HG02678 (cell line): ENCODE measurements at regions not wholly inside any gene's neighbourhood (a gene's known extent, or its start where the extent isn't known, plus 50 kb on each side); places are given as distances from the start of the nearest gene placed in this dataset.
"Not testable (repeated sequence)": the region's sequence is repeated elsewhere in the genome, so short reads cannot be mapped to it uniquely, and the experiment has no call there.

ENCODE experiments used
- ATAC-seq: cut with Tn5 transposase; IDR thresholded peaks from one replicate; pipeline ENCODE4 v1.9.1; 2021; ENCODE audit warnings: mild to moderate bottlenecking, moderate library complexity; ENCODE audit not compliant: unreplicated experiment

DNA sequence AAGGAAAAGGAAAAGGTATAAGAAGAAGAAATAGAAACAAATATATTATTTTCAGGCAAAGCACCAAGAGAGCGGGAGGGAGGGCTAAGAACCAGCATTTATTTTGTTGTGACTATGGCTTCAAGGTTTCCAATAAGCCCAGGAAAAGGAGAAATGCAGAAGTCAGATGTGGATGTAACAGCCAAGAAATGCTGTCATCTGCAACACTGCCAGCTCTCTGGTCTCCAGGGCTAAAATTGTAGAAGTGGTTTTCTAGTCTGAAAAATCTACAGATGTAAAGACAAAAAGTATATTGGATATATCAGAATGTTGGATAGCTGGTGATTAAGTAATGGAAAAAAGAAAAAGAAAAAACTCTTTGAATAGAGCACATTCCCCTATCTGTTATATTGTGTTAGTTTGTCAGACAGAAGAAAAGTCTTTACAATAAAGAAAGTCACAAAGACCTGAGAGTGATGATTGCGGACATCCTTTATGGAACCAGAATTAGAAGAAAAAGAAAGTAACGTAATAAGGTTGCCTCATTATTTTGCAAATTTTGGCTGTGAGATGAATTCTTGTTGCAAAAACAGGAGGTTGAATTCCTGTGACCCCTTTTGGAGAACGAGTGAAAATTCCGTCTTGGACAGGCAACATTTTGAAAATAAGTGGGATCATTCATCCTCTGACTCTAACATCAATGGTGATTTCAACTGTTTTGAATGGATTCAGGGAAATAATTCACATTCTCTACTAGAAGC, 938.1 kb downstream of the TTLL7 start:
- ATAC-seq = no peak

- ATAC-seq = no peak
Measured at GRCh38 chr1:83060221-83060620, 938.7 kb downstream of the TTLL7 start.

DNA sequence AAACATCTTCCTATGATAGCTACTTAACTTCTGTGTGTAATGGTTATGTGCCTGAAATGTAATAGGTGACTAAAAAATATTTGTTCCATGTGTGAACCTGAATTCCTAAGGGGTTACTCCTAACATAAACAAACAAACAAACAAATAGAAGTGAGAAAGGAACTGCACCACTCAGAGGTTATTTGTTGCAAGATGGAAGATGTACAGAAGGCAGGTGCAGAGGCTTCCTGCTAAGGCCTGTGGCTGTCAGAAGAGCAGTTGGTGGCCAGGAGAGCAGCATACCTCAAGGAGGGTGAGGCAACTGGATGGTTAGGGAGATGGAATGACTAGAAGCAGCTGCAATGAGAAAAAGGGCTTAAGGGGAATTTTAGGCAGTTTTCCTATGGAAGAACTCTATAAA, 940.6 kb downstream of the TTLL7 start:
- ATAC-seq = no peak

GRCh38 chr1:83055391-83056170, 943.4 kb downstream of the TTLL7 start:
- no peak for ATAC-seq

- no peak for ATAC-seq
Measured at GRCh38 chr1:83053446-83053845, 945.5 kb downstream of the TTLL7 start.

DNA sequence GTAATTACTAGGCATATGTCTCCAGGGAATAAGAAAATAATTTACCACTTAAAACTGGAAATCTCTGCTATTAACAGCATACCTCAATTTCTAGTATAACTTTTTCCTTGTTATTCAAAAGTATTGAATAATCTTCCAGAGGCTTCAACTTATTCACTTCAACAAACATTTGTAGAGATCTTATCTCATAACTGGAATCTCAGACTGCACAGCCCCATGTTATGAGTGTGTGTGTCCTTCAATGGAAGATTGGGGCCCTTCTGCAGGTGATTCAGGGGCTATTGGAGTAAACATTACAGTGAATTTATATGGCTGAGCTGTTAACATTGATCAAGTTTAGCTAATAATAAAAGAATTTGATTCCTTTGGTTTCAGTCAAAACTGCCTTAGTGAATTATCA, 946.1 kb downstream of the TTLL7 start:
- no peak for ATAC-seq

DNA sequence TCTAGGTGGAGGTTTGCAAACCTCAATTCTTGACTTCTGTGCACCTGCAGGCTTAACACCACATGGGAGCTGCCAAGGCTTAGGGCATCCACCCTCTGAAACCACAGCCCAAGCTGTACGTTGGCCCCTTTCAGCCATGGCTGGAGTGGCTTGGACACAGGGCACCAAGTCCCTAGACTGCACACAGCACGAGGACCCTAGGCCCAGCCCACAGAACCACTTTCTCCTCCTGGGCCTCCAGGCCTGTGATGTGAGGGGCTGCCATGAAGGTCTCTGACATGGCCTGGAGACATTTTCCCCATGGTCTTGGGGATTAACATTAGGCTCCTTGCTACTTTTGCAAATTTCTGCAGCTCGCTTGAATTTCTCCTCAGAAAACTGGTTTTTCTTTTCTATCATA, 947.9 kb downstream of the TTLL7 start:
- ATAC-seq = not testable (repeated sequence)

- ATAC-seq = no peak
Measured at GRCh38 chr1:83043244-83043643, 955.7 kb downstream of the TTLL7 start.

DNA sequence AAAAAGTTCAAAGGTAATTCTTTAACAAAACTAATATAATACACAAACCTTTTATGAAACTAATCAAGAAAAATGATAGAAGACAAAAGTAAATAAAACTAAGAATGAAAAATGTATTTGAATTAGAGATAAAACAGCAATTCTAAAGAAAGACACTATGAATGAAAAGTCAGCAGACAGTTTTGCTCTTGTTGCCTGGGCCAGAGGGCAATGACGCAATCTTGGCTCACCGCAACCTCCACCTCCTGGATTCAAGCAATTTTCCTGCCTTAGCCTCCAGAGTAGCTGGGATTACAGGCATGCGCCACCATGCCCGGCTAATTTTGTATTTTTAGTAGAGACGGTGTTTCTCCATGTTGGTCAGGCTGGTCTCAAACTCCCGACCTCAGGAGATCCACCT, 959.8 kb downstream of the TTLL7 start:
- not testable (repeated sequence) for ATAC-seq

GRCh38 chr1:83034851-83035250, 964.1 kb downstream of the TTLL7 start:
- no peak for ATAC-seq

- no peak for ATAC-seq
Measured at GRCh38 chr1:83033682-83034081, 965.2 kb downstream of the TTLL7 start.

DNA sequence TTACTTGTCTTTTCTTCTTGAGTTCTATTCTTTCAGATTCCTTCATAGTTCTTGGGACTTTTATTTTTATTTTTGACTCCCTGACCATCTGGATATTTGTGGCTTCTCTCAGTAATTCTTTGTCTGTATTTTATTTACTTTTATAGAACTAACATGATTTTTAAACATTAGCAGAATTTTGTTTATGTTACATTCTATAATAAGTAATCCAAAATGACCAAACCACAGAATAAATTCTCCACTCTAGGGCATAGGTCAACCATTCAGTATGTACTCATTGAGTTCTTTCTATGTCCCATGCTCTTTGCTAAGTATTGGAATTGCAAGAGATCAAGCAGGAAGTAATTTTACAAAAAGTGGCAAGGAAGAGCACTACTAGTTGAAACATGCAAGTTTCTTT, 969.0 kb downstream of the TTLL7 start:
- ATAC-seq = no peak

DNA sequence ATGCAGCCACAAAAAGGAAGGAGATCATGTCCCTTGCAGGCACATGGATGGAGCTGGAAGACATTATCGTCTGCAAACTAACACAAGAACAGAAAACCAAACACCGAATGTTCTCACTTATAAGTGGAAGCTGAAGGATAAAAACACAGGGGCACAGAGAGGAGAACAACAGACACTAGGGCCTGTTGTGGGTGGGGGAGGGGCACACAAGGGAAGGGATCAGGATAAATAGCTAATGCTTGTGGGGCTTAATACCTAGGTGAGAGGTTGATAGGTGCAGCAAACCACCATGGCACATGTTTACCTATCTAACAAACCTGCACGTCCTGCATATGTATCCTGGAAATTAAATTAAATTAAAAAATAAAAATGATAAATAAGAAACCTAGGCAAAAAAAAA, 969.9 kb downstream of the TTLL7 start:
- ATAC-seq = no peak

- no peak for ATAC-seq
Measured at GRCh38 chr1:83028467-83028866, 970.5 kb downstream of the TTLL7 start.

- no peak for ATAC-seq
Measured at GRCh38 chr1:83027511-83027910, 971.4 kb downstream of the TTLL7 start.

DNA sequence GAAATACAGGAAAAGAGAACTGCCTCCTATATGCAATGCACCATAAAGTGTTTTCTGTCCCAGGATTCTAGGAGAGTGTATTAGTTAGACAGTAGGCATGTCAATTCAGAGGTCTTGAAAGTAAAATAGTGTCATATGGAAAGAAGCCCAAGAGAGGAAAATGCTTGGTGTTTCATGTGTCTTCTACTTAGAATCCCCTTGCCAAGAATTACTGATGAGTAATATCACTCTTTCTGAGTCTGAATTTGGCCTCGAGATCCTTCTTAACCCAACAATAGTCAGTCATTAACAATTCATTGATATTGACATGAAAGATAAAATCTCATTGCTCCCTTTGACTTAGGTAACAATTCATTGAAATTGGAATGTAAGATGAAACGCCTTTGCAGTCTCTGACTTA, 972.2 kb downstream of the TTLL7 start:
- ATAC-seq = no peak

DNA sequence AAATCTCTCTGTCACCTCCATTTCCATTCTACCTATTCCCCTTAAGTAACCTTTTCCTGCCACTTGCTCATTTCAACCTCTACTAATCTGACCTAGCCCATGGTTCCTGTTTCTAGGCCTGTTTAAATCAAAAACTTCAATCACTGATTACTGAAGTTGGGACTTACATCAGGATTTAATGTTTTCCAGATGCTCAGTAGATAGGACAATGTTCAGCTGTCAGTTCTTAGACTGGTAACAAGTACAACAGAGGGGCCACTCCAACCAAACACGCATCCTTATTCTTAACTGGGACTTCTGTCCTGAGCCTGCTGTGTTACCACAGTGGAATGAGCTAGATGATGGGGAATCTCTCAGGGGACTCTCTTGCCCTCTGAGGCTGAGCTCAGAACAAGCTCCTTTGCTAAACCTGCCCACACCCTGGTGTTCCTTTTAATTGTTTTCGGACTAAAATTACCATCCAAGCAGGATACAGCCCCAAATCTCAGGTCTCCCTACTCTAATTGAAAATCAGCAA, 974.6 kb downstream of the TTLL7 start:
- ATAC-seq = no peak

- ATAC-seq = no peak
Measured at GRCh38 chr1:83023212-83023611, 975.7 kb downstream of the TTLL7 start.

DNA sequence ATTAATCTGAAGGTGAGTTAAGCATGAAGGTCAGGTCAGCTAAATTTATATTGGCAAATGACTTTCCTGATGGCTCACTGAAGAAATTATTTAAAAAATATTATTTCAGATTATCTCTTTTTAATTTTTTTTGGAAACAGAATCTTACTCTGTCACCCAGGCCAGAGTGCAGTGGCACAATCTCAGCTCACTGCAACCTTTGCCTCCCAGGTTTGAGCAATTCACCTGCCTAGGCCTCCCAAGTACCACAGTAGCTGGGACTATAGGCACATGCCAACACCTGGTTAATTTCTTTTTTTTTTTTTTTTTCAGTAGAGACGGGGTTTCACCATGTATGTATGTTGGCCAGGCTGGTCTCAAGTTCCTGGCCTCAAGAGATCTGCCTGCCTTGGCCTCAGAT, 976.7 kb downstream of the TTLL7 start:
- ATAC-seq = no peak

- no peak for ATAC-seq
Measured at GRCh38 chr1:83017701-83018100, 981.2 kb downstream of the TTLL7 start.

- ATAC-seq = no peak
Measured at GRCh38 chr1:83017276-83017675, 981.7 kb downstream of the TTLL7 start.

DNA sequence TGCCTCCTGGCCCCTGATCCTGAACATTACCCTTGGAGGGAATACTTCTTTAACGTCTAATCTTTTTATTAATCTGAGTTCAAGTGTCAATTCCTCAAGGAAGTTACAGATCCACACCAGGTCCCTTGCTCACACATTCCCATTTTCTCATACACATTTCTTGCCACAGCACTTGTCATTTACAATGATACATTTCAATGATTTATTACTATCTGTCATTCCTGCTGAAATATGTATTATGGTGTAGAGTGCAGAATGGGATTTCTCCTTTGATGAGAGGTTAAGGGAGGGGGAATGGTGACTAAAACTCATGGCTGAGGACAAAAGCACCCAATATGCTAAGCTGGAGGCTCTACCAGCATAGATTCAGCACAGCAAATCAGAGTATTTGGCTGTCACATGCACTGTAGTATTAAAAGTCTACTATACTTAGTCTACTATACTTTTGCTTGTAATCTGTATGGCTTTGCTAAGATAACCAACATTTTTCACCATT, 982.5 kb downstream of the TTLL7 start:
- no peak for ATAC-seq
